Mesenchymal stem cell (in vitro differentiated cells and primary cell): ENCODE measurements at regions not wholly inside any gene's neighbourhood (a gene's known extent, or its start where the extent isn't known, plus 50 kb on each side); places are given as distances from the start of the nearest gene placed in this dataset.

ENCODE experiments used
- DNase-seq: peaks from one replicate; pipeline ENCODE4 v3.0.0-alpha.2; 2013
- H2AFZ ChIP-seq: one replicate; pipeline ENCODE4 v1.6.1; 2013; ENCODE audit warnings: low read depth, mild to moderate bottlenecking, control low read depth, inconsistent platforms, low read length, moderate library complexity
- H2AK5ac ChIP-seq: 2 replicates; pipeline ENCODE4 v1.6.1; 2013; ENCODE audit warnings: low read length, moderate library complexity, mild to moderate bottlenecking, inconsistent platforms; ENCODE audit not compliant: severe bottlenecking
- H2BK120ac ChIP-seq: one replicate; pipeline ENCODE4 v1.6.1; 2013; ENCODE audit warnings: low read depth, mild to moderate bottlenecking, inconsistent platforms, low read length, moderate library complexity
- H2BK12ac ChIP-seq, 2 experiments: one replicate each; pipeline ENCODE4 v1.6.1; 2013; ENCODE audit warnings: inconsistent platforms in 2 of 2, low read length in 2 of 2, mild to moderate bottlenecking in 2 of 2, moderate library complexity in 2 of 2, control low read depth in 1 of 2
- H2BK15ac ChIP-seq: one replicate; pipeline ENCODE4 v1.6.1; 2013; ENCODE audit warnings: mild to moderate bottlenecking, low read depth, inconsistent platforms; ENCODE audit not compliant: poor library complexity, severe bottlenecking
- H2BK5ac ChIP-seq: 2 replicates; pipeline ENCODE4 v1.6.1; 2013; ENCODE audit warnings: low read depth, mild to moderate bottlenecking, low read length, control low read depth, inconsistent platforms; ENCODE audit not compliant: poor library complexity, severe bottlenecking
- H3K14ac ChIP-seq, 2 experiments: one replicate each; pipeline ENCODE4 v1.6.1; 2013; ENCODE audit warnings: inconsistent platforms in 2 of 2, low read length in 2 of 2, control low read depth in 1 of 2, mild to moderate bottlenecking in 1 of 2, moderate library complexity in 1 of 2
- H3K18ac ChIP-seq, 2 experiments: one replicate each; pipeline ENCODE4 v1.6.1; 2013; ENCODE audit warnings: inconsistent platforms in 2 of 2, low read length in 2 of 2, control low read depth in 1 of 2, low read depth in 1 of 2, mild to moderate bottlenecking in 1 of 2
- H3K23ac ChIP-seq, 2 experiments: one replicate each; pipeline ENCODE4 v1.6.1; 2013; ENCODE audit warnings: inconsistent platforms in 2 of 2, low read length in 2 of 2, mild to moderate bottlenecking in 2 of 2, moderate library complexity in 2 of 2, control low read depth in 1 of 2
- H3K27ac ChIP-seq: 2 replicates; pipeline ENCODE4 v1.5.1; 2013; ENCODE audit warnings: mild to moderate bottlenecking, moderate library complexity, low read length, control low read depth, inconsistent platforms; ENCODE audit not compliant: poor library complexity, severe bottlenecking
- H3K27me3 ChIP-seq, 2 experiments: 2 replicates each; pipeline versions ENCODE4 v1.6.1 to v1.7.0; 2013; ENCODE audit warnings: low read length in 2 of 2, mild to moderate bottlenecking in 2 of 2, moderate library complexity in 2 of 2, control low read depth in 1 of 2, inconsistent platforms in 1 of 2; ENCODE audit not compliant: control insufficient read depth in 1 of 2, insufficient read depth in 1 of 2
- H3K36me3 ChIP-seq, 2 experiments: 2 replicates each; pipeline versions ENCODE4 v1.6.1 to v1.7.0; 2013; ENCODE audit warnings: low read length in 2 of 2, control low read depth in 1 of 2, inconsistent platforms in 1 of 2, low read depth in 1 of 2, mild to moderate bottlenecking in 1 of 2; ENCODE audit not compliant: insufficient read depth in 2 of 2, control insufficient read depth in 1 of 2
- H3K4ac ChIP-seq, 2 experiments: one replicate each; pipeline ENCODE4 v1.6.1; 2013; ENCODE audit warnings: inconsistent platforms in 2 of 2, low read length in 2 of 2, mild to moderate bottlenecking in 2 of 2, moderate library complexity in 2 of 2, control low read depth in 1 of 2, low read depth in 1 of 2
- H3K4me1 ChIP-seq: 2 replicates; pipeline ENCODE4 v1.6.1; 2013; ENCODE audit warnings: low read depth, low read length, control low read depth; ENCODE audit not compliant: control insufficient read depth, insufficient read depth
- H3K4me2 ChIP-seq: 2 replicates; pipeline ENCODE4 v1.6.1; 2013; ENCODE audit warnings: low read length, mild to moderate bottlenecking, inconsistent platforms; ENCODE audit not compliant: poor library complexity, severe bottlenecking
- H3K4me3 ChIP-seq, 2 experiments: 2 replicates each; pipeline versions ENCODE4 v1.5.1 to v1.7.0; 2013; ENCODE audit warnings: low read length in 2 of 2, mild to moderate bottlenecking in 2 of 2, control low read depth in 1 of 2, low read depth in 1 of 2; ENCODE audit not compliant: insufficient read depth in 1 of 2
- H3K79me1 ChIP-seq: replicated peaks from 2 replicates; pipeline ENCODE4 v1.6.1; 2013; ENCODE audit warnings: mild to moderate bottlenecking, control low read depth, low read length, inconsistent platforms; ENCODE audit not compliant: poor library complexity, severe bottlenecking
- H3K9ac ChIP-seq: 2 replicates; pipeline ENCODE4 v1.7.0; 2013; ENCODE audit warnings: mild to moderate bottlenecking, low read length, moderate library complexity
- H3K9me3 ChIP-seq: 2 replicates; pipeline ENCODE4 v1.7.0; 2013; ENCODE audit warnings: mild to moderate bottlenecking, low read length; ENCODE audit not compliant: control insufficient read depth
- H4K8ac ChIP-seq: one replicate; pipeline ENCODE4 v1.6.1; 2013; ENCODE audit warnings: inconsistent platforms, mild to moderate bottlenecking, low read length, moderate library complexity
- H4K91ac ChIP-seq: one replicate; pipeline ENCODE4 v1.6.1; 2013; ENCODE audit warnings: mild to moderate bottlenecking, low read length, inconsistent platforms
- WGBS: methylation state at CpG from one replicate; pipeline ENCODE4 v1.1.7; 2013; ENCODE audit warnings: mixed read lengths; 5-methylcytosine and 5-hydroxymethylcytosine counted together

DNA sequence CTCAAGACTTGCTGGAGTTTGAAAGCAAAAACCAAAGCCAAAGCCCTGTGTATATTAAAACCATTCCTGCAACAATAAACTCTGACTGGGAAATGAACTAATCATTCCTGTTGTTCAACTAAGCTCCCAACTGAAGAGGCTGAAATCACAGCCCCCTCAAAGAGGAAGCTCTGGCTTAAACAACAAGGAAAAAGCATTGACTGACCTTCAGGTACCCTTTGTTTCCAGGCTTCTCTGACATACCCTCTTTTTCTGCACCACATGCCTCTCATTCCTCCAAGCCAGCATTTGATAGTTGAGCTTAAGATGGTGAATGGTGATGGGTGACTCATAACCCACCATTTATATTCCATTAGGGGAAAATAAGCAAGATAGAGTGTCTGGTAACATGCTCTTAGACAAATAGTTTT, 470.9 kb upstream of the SOX9 start:
- peaks cover 6% of the 10 kb centered on the region for H3K9me3 ChIP-seq
- peak; percentile 77 for DNase-seq
- no peak overlapping the region for H3K14ac ChIP-seq

DNA sequence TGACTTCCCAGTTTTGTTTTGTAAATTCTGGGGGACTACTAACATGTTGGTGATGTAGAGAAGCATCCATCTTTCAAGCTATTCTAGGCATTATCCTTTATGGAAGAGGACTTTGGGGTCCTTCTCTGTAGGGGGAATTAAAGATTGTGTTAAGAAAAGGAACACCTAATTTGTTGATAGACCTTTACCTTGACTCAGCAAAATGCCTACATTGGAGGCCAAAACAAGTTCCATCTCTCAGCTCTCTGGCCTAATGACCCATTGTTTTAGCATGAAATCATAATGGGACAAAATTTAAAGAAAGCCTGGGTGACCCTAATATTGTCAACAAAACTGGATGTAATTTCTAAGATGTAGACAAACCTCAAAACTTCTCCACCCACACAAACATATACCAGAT, 465.3 kb upstream of the SOX9 start:
- H3K4me1 ChIP-seq, result no peaks in the 10 kb centered on the region
- no peaks in the 10 kb centered on the region for H3K79me1 ChIP-seq
- no peak overlapping the region for H4K8ac ChIP-seq
- no peak overlapping the region for H3K4ac ChIP-seq
- no peak overlapping the region for H2AK5ac ChIP-seq
- H3K27me3 ChIP-seq, result no peaks in the 10 kb centered on the region
- no peak overlapping the region for H3K18ac ChIP-seq
- H3K9ac ChIP-seq, result no peak overlapping the region
- no peak for DNase-seq
- peaks cover 25% of the 10 kb centered on the region for H3K9me3 ChIP-seq
- no peak overlapping the region for H4K91ac ChIP-seq
- H2BK5ac ChIP-seq, result no peak overlapping the region
- no peaks in the 10 kb centered on the region for H3K36me3 ChIP-seq
- H2BK12ac ChIP-seq, result no peak overlapping the region
- H3K14ac ChIP-seq, result no peak overlapping the region
- H2BK120ac ChIP-seq, result no peak overlapping the region
- no peak overlapping the region for H3K4me2 ChIP-seq
- H2BK15ac ChIP-seq, result no peak overlapping the region
- no peak overlapping the region for H3K23ac ChIP-seq
- no peak overlapping the region for H3K27ac ChIP-seq
- no peak overlapping the region for H2AFZ ChIP-seq
- H3K4me3 ChIP-seq, result no peak overlapping the region

More for the DNA sequence above, 470.9 kb upstream of the SOX9 start:
- Histone ChIP-seq H3K4ac (no peak overlapping the region), H2AK5ac (no peak overlapping the region), H2BK12ac (no peak overlapping the region), H4K8ac (no peak overlapping the region), H3K18ac (no peak overlapping the region), H3K23ac (no peak overlapping the region), H2AFZ (no peak overlapping the region), H3K27me3 (no peaks in the 10 kb centered on the region), H2BK5ac (no peak overlapping the region), H3K27ac (no peak overlapping the region), H3K4me1 (no peaks in the 10 kb centered on the region), H2BK15ac (no peak overlapping the region), H4K91ac (no peak overlapping the region), H3K4me2 (no peak overlapping the region), H2BK120ac (no peak overlapping the region), H3K36me3 (no peaks in the 10 kb centered on the region), H3K4me3 (no peak overlapping the region), H3K79me1 (no peaks in the 10 kb centered on the region), H3K9ac (no peak overlapping the region)

DNA sequence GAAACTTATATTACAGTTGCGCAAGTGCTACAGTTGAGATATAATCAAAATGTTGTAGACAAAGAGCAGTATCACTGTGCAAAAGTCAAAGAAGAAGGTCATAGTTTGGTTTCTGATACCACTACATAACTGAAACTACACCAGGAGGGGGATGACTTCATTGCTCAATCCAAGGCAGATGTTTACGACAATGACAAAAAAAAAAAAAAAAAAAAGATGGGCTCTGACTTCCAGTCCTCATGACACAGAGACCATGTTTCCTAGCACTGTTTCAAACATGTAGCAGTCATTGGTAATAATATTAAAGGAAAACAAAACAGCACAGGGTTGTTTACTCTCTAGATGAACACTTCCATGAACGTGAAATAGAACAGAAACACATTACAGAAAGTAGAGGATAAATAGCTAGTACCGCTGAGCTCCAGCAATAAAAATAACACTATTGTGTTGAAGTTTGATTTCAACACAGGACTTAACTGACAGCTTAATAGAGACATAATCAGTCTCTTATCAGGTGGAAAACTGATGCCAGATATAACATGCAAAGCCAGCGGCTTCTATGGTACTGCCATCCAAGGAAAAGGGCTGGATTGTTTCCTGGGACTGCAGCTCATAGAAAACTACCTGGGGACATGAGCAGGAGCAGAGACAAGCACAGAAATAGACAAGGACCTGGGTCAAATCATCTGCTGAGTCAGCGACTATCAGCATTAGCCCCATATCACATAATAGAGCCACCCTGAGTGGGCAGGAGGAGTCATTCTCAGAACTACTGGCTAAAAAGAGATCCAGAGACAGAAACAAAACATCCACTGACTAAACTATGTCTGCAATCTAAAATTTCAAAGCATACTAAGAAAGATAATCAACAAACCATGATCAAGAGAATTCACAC, 463.6 kb upstream of the SOX9 start:
- Histone ChIP-seq H2BK120ac (no peak overlapping the region), H3K4me3 (no peak overlapping the region), H3K27me3 (no peaks in the 10 kb centered on the region), H2BK5ac (no peak overlapping the region), H2AK5ac (no peak overlapping the region), H4K91ac (no peak overlapping the region), H3K4me1 (no peaks in the 10 kb centered on the region), H2BK12ac (no peak overlapping the region), H4K8ac (no peak overlapping the region), H3K27ac (no peak overlapping the region), H2AFZ (no peak overlapping the region), H3K79me1 (no peaks in the 10 kb centered on the region), H3K14ac (no peak overlapping the region), H3K9me3 (peaks cover 25% of the 10 kb centered on the region), H3K36me3 (no peaks in the 10 kb centered on the region), H3K18ac (no peak overlapping the region), H2BK15ac (no peak overlapping the region), H3K4me2 (no peak overlapping the region), H3K9ac (no peak overlapping the region), H3K23ac (no peak overlapping the region), H3K4ac (no peak overlapping the region)
- WGBS, result 90% methylated on average over 3 of the region's 6 CpGs
- DNase-seq, result no peak

DNA sequence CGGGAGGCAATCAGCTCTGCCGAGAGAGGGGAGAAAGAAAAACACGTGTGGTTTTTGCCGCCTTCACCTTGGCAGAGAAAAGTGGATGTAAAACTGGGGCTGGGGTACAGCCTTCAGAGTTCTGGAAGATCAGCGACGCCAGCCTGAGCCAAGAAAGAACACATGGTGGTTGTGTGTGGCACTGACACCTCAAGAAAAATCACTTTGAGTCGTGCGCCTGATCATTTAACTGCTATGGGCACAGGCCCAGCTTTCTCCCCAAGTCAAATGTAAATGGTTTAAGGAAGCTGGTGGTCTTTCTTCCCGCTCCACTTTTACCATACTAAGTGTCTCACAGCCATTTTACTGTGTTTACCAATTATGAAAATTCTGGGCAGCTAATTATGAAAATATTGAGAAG, 461.8 kb upstream of the SOX9 start:
- no peak overlapping the region for H2BK12ac ChIP-seq
- no peak overlapping the region for H2AFZ ChIP-seq
- H3K18ac ChIP-seq, result no peak overlapping the region
- no peaks in the 10 kb centered on the region for H3K36me3 ChIP-seq
- H2BK15ac ChIP-seq, result no peak overlapping the region
- no peak overlapping the region for H2BK5ac ChIP-seq
- H3K9ac ChIP-seq, result no peak overlapping the region
- H3K79me1 ChIP-seq, result no peaks in the 10 kb centered on the region
- no peak overlapping the region for H2AK5ac ChIP-seq
- no peak overlapping the region for H4K91ac ChIP-seq
- H4K8ac ChIP-seq, result no peak overlapping the region
- no peak overlapping the region for H3K14ac ChIP-seq
- no peak overlapping the region for H2BK120ac ChIP-seq
- H3K27ac ChIP-seq, result no peak overlapping the region
- H3K23ac ChIP-seq, result no peak overlapping the region
- H3K4me3 ChIP-seq, result no peak overlapping the region
- no peaks in the 10 kb centered on the region for H3K27me3 ChIP-seq
- no peak overlapping the region for H3K4me2 ChIP-seq
- no peak for DNase-seq
- peaks cover 25% of the 10 kb centered on the region for H3K9me3 ChIP-seq
- 93% methylated on average over 8 of the region's 9 CpGs for WGBS
- no peak overlapping the region for H3K4ac ChIP-seq
- H3K4me1 ChIP-seq, result no peaks in the 10 kb centered on the region
